ENCODE measurements at regions not wholly inside any gene's neighbourhood (a gene's known extent, or its start where the extent isn't known, plus 50 kb on each side); places are given as distances from the start of the nearest gene placed in this dataset.

DNA sequence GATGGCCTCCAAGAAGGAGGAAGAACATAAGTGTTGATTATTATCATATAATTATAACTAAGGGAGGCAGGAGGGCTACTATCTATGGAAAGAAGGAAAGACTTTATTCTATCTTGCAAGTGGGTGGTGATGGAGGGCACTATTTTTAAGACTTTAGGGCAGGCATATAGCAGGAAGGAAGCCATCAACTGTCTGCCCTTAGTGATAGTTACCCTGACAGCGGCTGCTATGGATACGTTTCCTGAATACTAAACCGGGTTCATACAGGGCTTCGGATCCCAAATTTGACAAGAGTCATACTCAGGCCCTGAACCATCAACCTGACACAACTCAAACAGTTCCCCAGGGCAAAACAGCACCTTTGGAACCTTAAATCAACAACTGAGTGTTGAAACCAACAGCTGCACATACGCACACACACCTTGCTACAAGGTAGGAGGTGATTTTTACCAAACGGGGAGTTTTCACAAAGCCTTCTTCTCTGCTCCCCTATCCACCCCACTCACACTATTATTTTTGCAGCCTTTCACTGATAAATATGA lies 397.2 kb downstream of the OMA1 start (continued):
- TF ChIP-seq, protein P1, sequence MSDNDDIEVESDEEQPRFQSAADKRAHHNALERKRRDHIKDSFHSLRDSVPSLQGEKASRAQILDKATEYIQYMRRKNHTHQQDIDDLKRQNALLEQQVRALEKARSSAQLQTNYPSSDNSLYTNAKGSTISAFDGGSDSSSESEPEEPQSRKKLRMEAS (IDR thresholded peaks at IDR 0.05): no peak
- TF ChIP-seq, protein P2, sequence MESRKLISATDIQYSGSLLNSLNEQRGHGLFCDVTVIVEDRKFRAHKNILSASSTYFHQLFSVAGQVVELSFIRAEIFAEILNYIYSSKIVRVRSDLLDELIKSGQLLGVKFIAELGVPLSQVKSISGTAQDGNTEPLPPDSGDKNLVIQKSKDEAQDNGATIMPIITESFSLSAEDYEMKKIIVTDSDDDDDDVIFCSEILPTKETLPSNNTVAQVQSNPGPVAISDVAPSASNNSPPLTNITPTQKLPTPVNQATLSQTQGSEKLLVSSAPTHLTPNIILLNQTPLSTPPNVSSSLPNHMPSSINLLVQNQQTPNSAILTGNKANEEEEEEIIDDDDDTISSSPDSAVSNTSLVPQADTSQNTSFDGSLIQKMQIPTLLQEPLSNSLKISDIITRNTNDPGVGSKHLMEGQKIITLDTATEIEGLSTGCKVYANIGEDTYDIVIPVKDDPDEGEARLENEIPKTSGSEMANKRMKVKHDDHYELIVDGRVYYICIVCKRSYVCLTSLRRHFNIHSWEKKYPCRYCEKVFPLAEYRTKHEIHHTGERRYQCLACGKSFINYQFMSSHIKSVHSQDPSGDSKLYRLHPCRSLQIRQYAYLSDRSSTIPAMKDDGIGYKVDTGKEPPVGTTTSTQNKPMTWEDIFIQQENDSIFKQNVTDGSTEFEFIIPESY (IDR thresholded peaks at IDR 0.05; ENCODE audit: extremely low read depth, insufficient replicate concordance, low read length): no peak
- TF ChIP-seq SP1 (IDR thresholded peaks at IDR 0.05; ENCODE audit: low read depth): no peak
- no peak for TF ChIP-seq EZH2 (IDR thresholded peaks at IDR 0.05)
- TF ChIP-seq POLR2A (IDR thresholded peaks at IDR 0.05; ENCODE audit: borderline replicate concordance, extremely low read depth, insufficient read depth, insufficient read length): no peak
- TF ChIP-seq, protein P3, sequence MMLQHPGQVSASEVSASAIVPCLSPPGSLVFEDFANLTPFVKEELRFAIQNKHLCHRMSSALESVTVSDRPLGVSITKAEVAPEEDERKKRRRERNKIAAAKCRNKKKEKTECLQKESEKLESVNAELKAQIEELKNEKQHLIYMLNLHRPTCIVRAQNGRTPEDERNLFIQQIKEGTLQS (IDR thresholded peaks at IDR 0.05): no peak
- TF ChIP-seq SIN3A (IDR thresholded peaks at IDR 0.05; ENCODE audit: low read depth): no peak
- TF ChIP-seq SRF (IDR thresholded peaks at IDR 0.05; ENCODE audit: low read depth): no peak
- no peak for TF ChIP-seq TCF7L2 (IDR thresholded peaks at IDR 0.05; ENCODE audit: borderline replicate concordance, extremely low read depth, insufficient read depth, insufficient read length)
- no peak for TF ChIP-seq CEBPB (IDR thresholded peaks at IDR 0.05; ENCODE audit: low read depth)

DNA sequence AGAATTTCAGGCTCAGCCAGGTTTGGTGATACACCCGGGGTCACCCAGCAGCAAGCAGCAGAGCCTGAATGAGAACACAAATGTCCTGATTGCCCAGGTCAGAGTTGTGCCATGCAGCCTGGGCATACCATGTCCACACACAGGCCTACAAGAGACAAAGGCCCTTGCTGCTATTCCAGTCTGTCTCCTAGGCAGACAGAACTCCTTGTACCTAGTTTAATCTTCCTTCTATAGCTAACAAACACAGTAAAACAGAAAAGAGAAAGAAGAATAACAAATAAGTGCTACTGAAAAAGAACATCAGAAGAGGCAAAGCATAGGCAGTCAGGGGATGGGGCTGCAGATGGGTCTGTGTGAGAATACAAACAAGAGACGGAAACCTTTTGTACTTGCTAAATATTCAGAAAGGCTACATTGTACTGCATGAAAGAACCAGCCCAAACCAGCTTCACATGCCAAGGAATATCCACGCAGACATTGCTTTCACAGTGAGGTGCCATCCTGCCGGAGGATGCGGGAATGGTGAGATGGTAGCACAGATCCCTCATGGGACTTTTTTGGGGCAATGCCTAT lies 401.7 kb downstream of the OMA1 start:
- RAD21 ChIA-PET (ENCODE audit: low non-redundant PET in 1 of 2, low total read pairs in 2 of 2, uncharacterized antibody in 2 of 2, unreplicated experiment in 2 of 2): no interaction called here
- POLR2A ChIA-PET: no interaction called here
- CTCF ChIA-PET: no interaction called here
- H2AFZ ChIP-seq (ENCODE audit: low read depth, low read length, poor library complexity, severe bottlenecking): no peak overlapping the region
- no peaks in the 10 kb centered on the region for H3K79me2 ChIP-seq (ENCODE audit: insufficient read depth, low read length)
- no peaks in the 10 kb centered on the region for H4K20me1 ChIP-seq (ENCODE audit: insufficient read depth)
- ATAC-seq (no peak), DNase-seq (ENCODE audit: low read depth, low spot score) (no peak)
- H3K9me2 ChIP-seq (ENCODE audit: insufficient read depth): no peaks in the 10 kb centered on the region
- no peak overlapping the region for H3K4me2 ChIP-seq (ENCODE audit: low read length)
- H3K9me3 ChIP-seq (ENCODE audit: control insufficient read depth in 1 of 2, insufficient read depth in 1 of 2, low read depth in 1 of 2, low read length in 2 of 2): no peaks in the 10 kb centered on the region
- no peak overlapping the region for H3K4me3 ChIP-seq (replicated peaks in 1 of 2; ENCODE audit: low read depth in 1 of 2, low read length in 2 of 2)
- H3K9ac ChIP-seq (ENCODE audit: low read length): no peak overlapping the region
- no peaks in the 10 kb centered on the region for H3K4me1 ChIP-seq (ENCODE audit: control insufficient read depth in 1 of 2, insufficient read depth in 2 of 2, low read length in 2 of 2)
- no TSS peak for BruUV-seq (replicated peaks)
- intact Hi-C loops (cut with micrococcal nuclease): loop anchor here (1.0 kb wide), 1 partner anchor 41 kb away; no protein-coding TSS in a partner anchor
- no peak overlapping the region for H3K27ac ChIP-seq (ENCODE audit: low read depth, low read length)
- no peak for TF ChIP-seq SP1 (IDR thresholded peaks at IDR 0.05; ENCODE audit: low read depth)
- TF ChIP-seq EZH2phosphoT487 (IDR thresholded peaks at IDR 0.05; ENCODE audit: borderline replicate concordance): no peak
- TF ChIP-seq, protein P3 (IDR thresholded peaks at IDR 0.05): no peak
- no peak for TF ChIP-seq EZH2 (IDR thresholded peaks at IDR 0.05)
- TF ChIP-seq ZFX (IDR thresholded peaks at IDR 0.05): no peak
- no peaks in the 10 kb centered on the region for H3K36me3 ChIP-seq (ENCODE audit: control insufficient read depth in 1 of 2, insufficient read depth in 2 of 2, low read length in 2 of 2)
- peaks cover 14% of the 10 kb centered on the region; the same call in 1 of the 2 replicates for H3K27me3 ChIP-seq (ENCODE audit: insufficient read depth, low read length)
